Caco-2 (cell line): ENCODE measurements at regions not wholly inside any gene's neighbourhood (a gene's known extent, or its start where the extent isn't known, plus 50 kb on each side); places are given as distances from the start of the nearest gene placed in this dataset.

Experiments
- BruUV-seq: library from RNA; stranded (reverse); fragments of 400-500 nt; replicated peaks from 2 replicates; lab custom pipeline; 2021; lab: Mats Ljungman, UMichigan
- CTCF ChIA-PET: fragments of 300-600 bp; sonication (Branson Sonifier 250); formaldehyde crosslinking; loops from one replicate; lab custom pipeline; 2022; ENCODE audit warnings: antibody characterized with exemption; lab: Charles Lee
- POLR2A ChIA-PET: fragments of 300-600 bp; sonication (Branson Sonifier 250); formaldehyde crosslinking; loops from one replicate; lab custom pipeline; 2022; ENCODE audit warnings: antibody characterized with exemption; lab: Charles Lee
- DNase-seq, 2 experiments: peaks; one replicate each; pipeline versions ENCODE4 v3.0.0 to v3.0.0-alpha.2; 2020 to 2022
- H3K27me3 ChIP-seq: replicated peaks from 2 replicates; pipeline ENCODE4 v1.6.0; 2011; ENCODE audit warnings: low read length; ENCODE audit not compliant: control insufficient read depth, insufficient read depth
- H3K36me3 ChIP-seq: 2 replicates; pipeline ENCODE4 v1.5.1; 2011; ENCODE audit warnings: low read length; ENCODE audit not compliant: control insufficient read depth, insufficient read depth
- H3K4me1 ChIP-seq: fragments of 250-450 bp; sonication (Bioruptor Pico); 2 replicates; pipeline ENCODE4 v1.5.1; 2020; ENCODE audit warnings: mild to moderate bottlenecking
- H3K4me3 ChIP-seq: 2 replicates; pipeline ENCODE4 v1.5.1; 2011; ENCODE audit warnings: low read depth, mild to moderate bottlenecking, control low read depth, low read length
- H3K9me3 ChIP-seq: fragments of 250-450 bp; sonication (Bioruptor Pico); 2 replicates; pipeline ENCODE4 v1.5.1; 2020; ENCODE audit warnings: mild to moderate bottlenecking, moderate library complexity
- H3K27ac Mint-ChIP-seq: one replicate; pipeline ENCODE4 v1.8.0; 2022; ENCODE audit warnings: mixed read lengths; ENCODE audit not compliant: unreplicated experiment
- H3K27me3 Mint-ChIP-seq: one replicate; pipeline ENCODE4 v1.8.0; 2022; ENCODE audit warnings: mixed read lengths; ENCODE audit not compliant: insufficient read depth, unreplicated experiment
- H3K36me3 Mint-ChIP-seq: one replicate; pipeline ENCODE4 v1.8.0; 2022; ENCODE audit warnings: mild to moderate bottlenecking, mixed read lengths; ENCODE audit not compliant: insufficient read depth, unreplicated experiment
- H3K4me1 Mint-ChIP-seq: one replicate; pipeline ENCODE4 v1.8.0; 2022; ENCODE audit warnings: low read depth, mixed read lengths; ENCODE audit not compliant: unreplicated experiment
- H3K4me3 Mint-ChIP-seq: one replicate; pipeline ENCODE4 v1.8.0; 2022; ENCODE audit warnings: mild to moderate bottlenecking, moderate library complexity, mixed read lengths; ENCODE audit not compliant: unreplicated experiment
- H3K9me3 Mint-ChIP-seq: one replicate; pipeline ENCODE4 v1.8.0; 2022; ENCODE audit warnings: mixed read lengths; ENCODE audit not compliant: unreplicated experiment
- intact Hi-C: fragments of 100-400 bp; cut with micrococcal nuclease; formaldehyde crosslinking; loops from one replicate; pipeline ENCODE4 v1.10.0; 2022; ENCODE audit not compliant: unreplicated experiment
- TF ChIP-seq, protein P1 (sequence below), 2 experiments: fragments of 200-600 bp in 1 of 2; IDR thresholded peaks; 1 replicate in 1 of 2; 2 replicates in 1 of 2; pipeline versions ENCODE4 v1.5.1 to v1.8.0; 2011 to 2022; ENCODE audit warnings: antibody characterized with exemption in 1 of 2, control low read depth in 1 of 2, inconsistent platforms in 1 of 2, low read depth in 1 of 2, low read length in 1 of 2, mild to moderate bottlenecking in 1 of 2, moderate library complexity in 1 of 2; ENCODE audit not compliant: insufficient read depth in 1 of 2, severe bottlenecking in 1 of 2, unreplicated experiment in 1 of 2

DNA sequence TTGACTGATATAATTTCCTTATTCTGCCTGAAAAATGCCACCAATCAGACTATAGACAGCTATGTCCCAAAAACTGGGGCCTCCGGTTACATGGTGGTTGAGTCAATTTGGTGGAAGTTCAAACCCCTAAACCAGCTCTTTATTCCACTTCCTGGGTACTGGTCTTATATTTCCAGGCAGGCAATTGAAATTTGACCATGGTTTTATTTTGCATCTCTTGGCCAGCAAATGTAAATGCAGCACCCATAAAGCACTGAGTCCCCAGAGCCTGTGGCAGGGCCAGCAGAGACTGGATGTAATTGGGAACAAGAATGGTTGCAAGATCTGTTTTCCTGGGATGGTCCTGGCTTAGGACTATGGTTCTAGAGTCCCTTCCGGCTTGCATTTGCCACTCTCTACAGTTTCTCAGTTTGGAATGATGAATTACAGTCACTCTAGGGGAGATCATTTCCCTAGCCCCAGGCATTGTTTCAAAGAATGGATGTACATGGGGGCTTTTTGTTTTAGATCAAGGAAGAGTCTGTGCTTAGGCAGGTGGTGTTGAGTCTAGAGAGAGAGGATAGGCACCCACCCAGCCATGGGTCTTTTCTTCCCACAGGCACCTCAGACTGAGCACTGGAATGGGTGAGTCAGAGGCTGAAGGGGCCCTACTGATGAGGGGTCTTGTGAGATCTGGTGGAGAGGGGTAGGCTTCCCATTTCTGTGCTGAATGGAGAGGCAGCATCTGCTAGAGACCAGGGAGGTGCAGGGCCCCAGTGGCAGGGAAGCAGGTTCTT lies 108.4 kb upstream of the CDC42EP3 start:
- Mint-ChIP-seq H3K36me3 (peaks cover 4% of the 10 kb centered on the region), H3K4me1 (peaks cover 59% of the 10 kb centered on the region), H3K27me3 (no peaks in the 10 kb centered on the region), H3K9me3 (peaks cover 16% of the 10 kb centered on the region), H3K4me3 (no peak overlapping the region), H3K27ac (no peak overlapping the region)
- CTCF ChIA-PET: no interaction called here
- no peaks in the 10 kb centered on the region for H3K9me3 ChIP-seq
- POLR2A ChIA-PET: interaction anchor here (0.6 kb wide), 1 partner anchor 18 kb away, joined by 3 read pairs; no protein-coding TSS in a partner anchor
- TF ChIP-seq, protein P1, sequence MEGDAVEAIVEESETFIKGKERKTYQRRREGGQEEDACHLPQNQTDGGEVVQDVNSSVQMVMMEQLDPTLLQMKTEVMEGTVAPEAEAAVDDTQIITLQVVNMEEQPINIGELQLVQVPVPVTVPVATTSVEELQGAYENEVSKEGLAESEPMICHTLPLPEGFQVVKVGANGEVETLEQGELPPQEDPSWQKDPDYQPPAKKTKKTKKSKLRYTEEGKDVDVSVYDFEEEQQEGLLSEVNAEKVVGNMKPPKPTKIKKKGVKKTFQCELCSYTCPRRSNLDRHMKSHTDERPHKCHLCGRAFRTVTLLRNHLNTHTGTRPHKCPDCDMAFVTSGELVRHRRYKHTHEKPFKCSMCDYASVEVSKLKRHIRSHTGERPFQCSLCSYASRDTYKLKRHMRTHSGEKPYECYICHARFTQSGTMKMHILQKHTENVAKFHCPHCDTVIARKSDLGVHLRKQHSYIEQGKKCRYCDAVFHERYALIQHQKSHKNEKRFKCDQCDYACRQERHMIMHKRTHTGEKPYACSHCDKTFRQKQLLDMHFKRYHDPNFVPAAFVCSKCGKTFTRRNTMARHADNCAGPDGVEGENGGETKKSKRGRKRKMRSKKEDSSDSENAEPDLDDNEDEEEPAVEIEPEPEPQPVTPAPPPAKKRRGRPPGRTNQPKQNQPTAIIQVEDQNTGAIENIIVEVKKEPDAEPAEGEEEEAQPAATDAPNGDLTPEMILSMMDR (IDR thresholded peaks at IDR 0.05; ENCODE audit: insufficient read depth in 1 of 2, low read depth in 1 of 2, low read length in 1 of 2, severe bottlenecking in 1 of 2, unreplicated experiment in 1 of 2): no peak
- H3K4me1 ChIP-seq: peaks cover 66% of the 10 kb centered on the region
- no peak overlapping the region for H3K4me3 ChIP-seq
- BruUV-seq: no TSS peak
- no peaks in the 10 kb centered on the region for H3K36me3 ChIP-seq
- H3K27me3 ChIP-seq: no peaks in the 10 kb centered on the region
- no peak for DNase-seq
- intact Hi-C loops: loop anchor here (1.0 to 2.0 kb wide), 2 partner anchors 11 to 17 kb away; no protein-coding TSS in a partner anchor

DNA sequence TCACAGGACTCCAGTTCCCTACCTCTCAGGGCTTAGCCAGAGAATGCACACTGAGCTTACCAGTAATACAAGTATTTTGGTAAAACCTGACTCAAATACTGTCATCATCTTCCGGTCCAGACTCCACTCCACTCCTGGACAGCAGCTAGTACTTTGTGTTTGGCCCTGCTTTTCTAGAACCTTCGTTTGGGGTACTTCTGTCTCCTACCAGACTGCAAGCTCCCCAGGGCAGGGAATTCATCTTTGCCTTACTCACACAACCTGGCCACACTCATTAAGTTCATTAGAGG lies 108.9 kb upstream of the CDC42EP3 start:
- Mint-ChIP-seq H3K36me3 (no peaks in the 10 kb centered on the region), H3K27ac (no peak overlapping the region), H3K27me3 (no peaks in the 10 kb centered on the region), H3K4me3 (no peak overlapping the region), H3K9me3 (peaks cover 11% of the 10 kb centered on the region), H3K4me1 (peaks cover 53% of the 10 kb centered on the region)
- no TSS peak for BruUV-seq
- H3K4me3 ChIP-seq: no peak overlapping the region
- TF ChIP-seq, protein P1 (IDR thresholded peaks at IDR 0.05; ENCODE audit: insufficient read depth in 1 of 2, low read depth in 1 of 2, low read length in 1 of 2, severe bottlenecking in 1 of 2, unreplicated experiment in 1 of 2): no peak
- no peak for DNase-seq
- no peaks in the 10 kb centered on the region for H3K27me3 ChIP-seq
- ChIA-PET CTCF (interaction anchor here (0.7 kb wide), 1 partner anchor 97 kb away, joined by 3 read pairs; no protein-coding TSS in a partner anchor), POLR2A (interaction anchor here (0.6 kb wide), 1 partner anchor 17 kb away, joined by 3 read pairs; no protein-coding TSS in a partner anchor)
- H3K36me3 ChIP-seq: no peaks in the 10 kb centered on the region
- peaks cover 61% of the 10 kb centered on the region for H3K4me1 ChIP-seq
- intact Hi-C loops: no loop called here
- no peaks in the 10 kb centered on the region for H3K9me3 ChIP-seq

DNA sequence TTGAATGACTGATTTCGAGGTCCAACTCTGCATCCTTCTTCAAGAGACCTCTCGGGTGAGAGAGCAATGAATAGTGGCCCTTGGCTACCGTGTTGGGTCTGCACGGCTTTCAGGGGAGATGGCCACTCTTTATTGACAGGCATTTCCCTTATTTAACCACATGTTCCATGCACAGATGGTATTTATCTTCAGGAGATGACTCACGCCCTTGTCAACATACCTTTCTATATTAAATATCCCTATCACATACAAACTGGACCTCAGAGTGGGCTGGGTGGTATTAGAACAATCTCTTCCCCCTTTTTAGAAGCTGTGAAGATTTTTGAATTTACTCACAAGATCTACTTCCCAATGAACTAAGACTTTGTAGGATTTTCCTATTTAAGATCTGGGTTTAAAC lies 109.6 kb upstream of the CDC42EP3 start:
- Histone ChIP-seq H3K9me3 (no peaks in the 10 kb centered on the region), H3K4me1 (peaks cover 54% of the 10 kb centered on the region), H3K4me3 (no peak overlapping the region), H3K27me3 (no peaks in the 10 kb centered on the region), H3K36me3 (no peaks in the 10 kb centered on the region)
- intact Hi-C loops: no loop called here
- Mint-ChIP-seq H3K27ac (no peak overlapping the region), H3K4me3 (no peak overlapping the region), H3K4me1 (peaks cover 46% of the 10 kb centered on the region), H3K27me3 (no peaks in the 10 kb centered on the region), H3K9me3 (peaks cover 9% of the 10 kb centered on the region), H3K36me3 (no peaks in the 10 kb centered on the region)
- no TSS peak for BruUV-seq
- CTCF ChIA-PET: interaction anchor here (0.7 kb wide), 1 partner anchor 96 kb away, joined by 3 read pairs; no protein-coding TSS in a partner anchor
- TF ChIP-seq, protein P1 (IDR thresholded peaks at IDR 0.05; ENCODE audit: insufficient read depth in 1 of 2, low read depth in 1 of 2, low read length in 1 of 2, severe bottlenecking in 1 of 2, unreplicated experiment in 1 of 2): no peak
- POLR2A ChIA-PET: interaction anchor here (0.6 kb wide), 1 partner anchor 494 kb away, joined by 12 read pairs; no protein-coding TSS in a partner anchor
- no peak for DNase-seq
